ENCODE measurements at regions not wholly inside any gene's neighbourhood (a gene's known extent, or its start where the extent isn't known, plus 50 kb on each side); places are given as distances from the start of the nearest gene placed in this dataset.
"Not testable (repeated sequence)": the region's sequence is repeated elsewhere in the genome, so short reads cannot be mapped to it uniquely, and the experiment has no call there.

- DNase-seq (ENCODE audit: low spot score) = no peak
- TF ChIP-seq CTCF (IDR thresholded peaks at IDR 0.05; ENCODE audit: extremely low read depth, insufficient read depth, missing control alignments) = no peak
- in situ Hi-C loops (cut with MboI; ENCODE audit: low pct_unique_long_range_greater_than_20kb, low sequenced_read_pairs, unreplicated experiment) = no loop called here
Measured at GRCh38 chr3:174548841-174549623, 310.1 kb upstream of the NAALADL2 start.

- no peak for DNase-seq (ENCODE audit: low spot score)
- no peak for TF ChIP-seq CTCF (IDR thresholded peaks at IDR 0.05; ENCODE audit: extremely low read depth, insufficient read depth, missing control alignments)
- in situ Hi-C loops (cut with MboI; ENCODE audit: low pct_unique_long_range_greater_than_20kb, low sequenced_read_pairs, unreplicated experiment) = no loop called here
Measured at GRCh38 chr3:174581558-174581957, 277.6 kb upstream of the NAALADL2 start.

GRCh38 chr3:174583396-174583795, 275.7 kb upstream of the NAALADL2 start:
- DNase-seq (ENCODE audit: low spot score) = no peak
- in situ Hi-C loops (cut with MboI; ENCODE audit: low pct_unique_long_range_greater_than_20kb, low sequenced_read_pairs, unreplicated experiment) = no loop called here
- no peak for TF ChIP-seq CTCF (IDR thresholded peaks at IDR 0.05; ENCODE audit: extremely low read depth, insufficient read depth, missing control alignments)

GRCh38 chr3:174587137-174587536, 272.0 kb upstream of the NAALADL2 start:
- DNase-seq (ENCODE audit: low spot score); in situ Hi-C loops (cut with MboI; ENCODE audit: low pct_unique_long_range_greater_than_20kb, low sequenced_read_pairs, unreplicated experiment): not testable (repeated sequence)

- TF ChIP-seq CTCF (IDR thresholded peaks at IDR 0.05; ENCODE audit: extremely low read depth, insufficient read depth, missing control alignments) = no peak
- no peak for DNase-seq (ENCODE audit: low spot score)
- in situ Hi-C loops (cut with MboI; ENCODE audit: low pct_unique_long_range_greater_than_20kb, low sequenced_read_pairs, unreplicated experiment) = no loop called here
Measured at GRCh38 chr3:174596447-174596982, 262.6 kb upstream of the NAALADL2 start.

GRCh38 chr3:174598885-174599439, 260.2 kb upstream of the NAALADL2 start:
- no peak for TF ChIP-seq CTCF (IDR thresholded peaks at IDR 0.05; ENCODE audit: extremely low read depth, insufficient read depth, missing control alignments)
- no peak for DNase-seq (ENCODE audit: low spot score)
- in situ Hi-C loops (cut with MboI; ENCODE audit: low pct_unique_long_range_greater_than_20kb, low sequenced_read_pairs, unreplicated experiment) = no loop called here

- no peak for DNase-seq (ENCODE audit: low spot score)
- in situ Hi-C loops (cut with MboI; ENCODE audit: low pct_unique_long_range_greater_than_20kb, low sequenced_read_pairs, unreplicated experiment) = no loop called here
- TF ChIP-seq CTCF (IDR thresholded peaks at IDR 0.05; ENCODE audit: extremely low read depth, insufficient read depth, missing control alignments) = no peak
Measured at GRCh38 chr3:174613173-174613572, 246.0 kb upstream of the NAALADL2 start.
